GM18870 (cell line): ENCODE measurements at regions not wholly inside any gene's neighbourhood (a gene's known extent, or its start where the extent isn't known, plus 50 kb on each side); places are given as distances from the start of the nearest gene placed in this dataset.

Source experiments
- ATAC-seq: cut with Tn5 transposase; IDR thresholded peaks from one replicate; pipeline ENCODE4 v1.9.1; 2021; ENCODE audit warnings: moderate library complexity; ENCODE audit not compliant: unreplicated experiment

- no peak for ATAC-seq
These were observed 339.2 kb upstream of the DCBLD2 start for GRCh38 chr3:99240700-99241099.

- ATAC-seq: no peak
These were observed 335.1 kb upstream of the DCBLD2 start for GRCh38 chr3:99236576-99236975.

GRCh38 chr3:99232696-99233095 lies 331.2 kb upstream of the DCBLD2 start:
- ATAC-seq: no peak

GRCh38 chr3:99218468-99218867 lies 317.0 kb upstream of the DCBLD2 start:
- no peak for ATAC-seq

- no peak for ATAC-seq
These were observed 311.5 kb upstream of the DCBLD2 start for GRCh38 chr3:99212969-99213368.

GRCh38 chr3:99211309-99211708 lies 309.8 kb upstream of the DCBLD2 start:
- ATAC-seq: no peak

- ATAC-seq: no peak
These were observed 297.5 kb upstream of the DCBLD2 start for GRCh38 chr3:99199021-99199420.

- ATAC-seq: no peak
These were observed 289.7 kb upstream of the DCBLD2 start for GRCh38 chr3:99191186-99191585.

GRCh38 chr3:99188936-99189335 lies 287.4 kb upstream of the DCBLD2 start:
- ATAC-seq: no peak

GRCh38 chr3:99186016-99186415 lies 284.5 kb upstream of the DCBLD2 start:
- no peak for ATAC-seq

- no peak for ATAC-seq
These were observed 274.9 kb upstream of the DCBLD2 start for GRCh38 chr3:99176169-99176964.

- no peak for ATAC-seq
These were observed 273.8 kb upstream of the DCBLD2 start for GRCh38 chr3:99175276-99175812.

GRCh38 chr3:99172736-99173657 lies 271.5 kb upstream of the DCBLD2 start:
- ATAC-seq: peak; percentile 58

- no peak for ATAC-seq
These were observed 270.3 kb upstream of the DCBLD2 start for GRCh38 chr3:99171800-99172199.

- no peak for ATAC-seq
These were observed 269.5 kb upstream of the DCBLD2 start for GRCh38 chr3:99170867-99171517.

GRCh38 chr3:99167071-99167470 lies 265.6 kb upstream of the DCBLD2 start:
- ATAC-seq: no peak

GRCh38 chr3:99163314-99163713 lies 261.8 kb upstream of the DCBLD2 start:
- no peak for ATAC-seq

- ATAC-seq: no peak
These were observed 257.8 kb upstream of the DCBLD2 start for GRCh38 chr3:99159220-99159762.

- ATAC-seq: no peak
These were observed 243.5 kb upstream of the DCBLD2 start for GRCh38 chr3:99145031-99145430.

- no peak for ATAC-seq
These were observed 242.0 kb upstream of the DCBLD2 start for GRCh38 chr3:99143493-99143892.

GRCh38 chr3:99134986-99135385 lies 233.5 kb upstream of the DCBLD2 start:
- ATAC-seq: no peak
